Mesothelial cell of epicardium (in vitro differentiated cells): ENCODE measurements at regions not wholly inside any gene's neighbourhood (a gene's known extent, or its start where the extent isn't known, plus 50 kb on each side); places are given as distances from the start of the nearest gene placed in this dataset.

Source experiments
- DNase-seq, 2 experiments: peaks; one replicate each; pipeline ENCODE4 v3.0.0; 2021; ENCODE audit warnings: low spot score in 2 of 2; ENCODE audit not compliant: unreplicated experiment in 2 of 2
- H3K27ac Mint-ChIP-seq: 2 replicates; pipeline ENCODE4 v1.8.0; 2021; ENCODE audit warnings: mixed read lengths
- H3K27me3 Mint-ChIP-seq: 2 replicates; pipeline ENCODE4 v1.8.0; 2021; ENCODE audit warnings: low read depth, mixed read lengths
- H3K36me3 Mint-ChIP-seq: 2 replicates; pipeline ENCODE4 v1.8.0; 2021; ENCODE audit warnings: mixed read lengths
- H3K4me1 Mint-ChIP-seq: 2 replicates; pipeline ENCODE4 v1.8.0; 2021; ENCODE audit warnings: mixed read lengths
- H3K4me3 Mint-ChIP-seq: 2 replicates; pipeline ENCODE4 v1.8.0; 2021; ENCODE audit warnings: mild to moderate bottlenecking, moderate library complexity, mixed read lengths
- H3K9me3 Mint-ChIP-seq: 2 replicates; pipeline ENCODE4 v1.8.0; 2021; ENCODE audit warnings: mixed read lengths
- TF ChIP-seq, protein P1 (sequence below): fragments of 200-600 bp; sonication (generic); IDR thresholded peaks from one replicate; pipeline ENCODE4 v1.5.0; 2021; ENCODE audit warnings: antibody characterized with exemption; ENCODE audit not compliant: unreplicated experiment

DNA sequence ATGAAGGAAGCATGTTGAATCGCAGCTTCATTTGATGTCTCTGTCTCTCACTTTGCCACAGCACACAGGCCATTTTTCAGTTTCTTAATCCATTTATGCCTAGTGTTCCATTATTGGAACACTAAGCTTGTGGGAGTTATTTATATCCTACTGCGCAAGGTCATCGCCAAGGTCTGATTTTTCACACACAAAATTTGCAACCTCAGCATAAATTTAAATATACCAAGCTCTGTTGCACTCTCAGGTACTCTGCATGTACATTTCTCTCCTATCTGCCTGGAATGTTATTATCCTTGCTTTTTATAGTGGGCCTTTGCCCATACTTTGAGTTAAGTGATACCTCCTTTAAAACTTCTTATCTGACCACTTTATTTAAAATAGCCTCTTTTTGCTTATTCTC, 519.2 kb upstream of the TOM1L1 start:
- no peak for DNase-seq
- no peaks in the 10 kb centered on the region for H3K27me3 Mint-ChIP-seq
- TF ChIP-seq, protein P1, sequence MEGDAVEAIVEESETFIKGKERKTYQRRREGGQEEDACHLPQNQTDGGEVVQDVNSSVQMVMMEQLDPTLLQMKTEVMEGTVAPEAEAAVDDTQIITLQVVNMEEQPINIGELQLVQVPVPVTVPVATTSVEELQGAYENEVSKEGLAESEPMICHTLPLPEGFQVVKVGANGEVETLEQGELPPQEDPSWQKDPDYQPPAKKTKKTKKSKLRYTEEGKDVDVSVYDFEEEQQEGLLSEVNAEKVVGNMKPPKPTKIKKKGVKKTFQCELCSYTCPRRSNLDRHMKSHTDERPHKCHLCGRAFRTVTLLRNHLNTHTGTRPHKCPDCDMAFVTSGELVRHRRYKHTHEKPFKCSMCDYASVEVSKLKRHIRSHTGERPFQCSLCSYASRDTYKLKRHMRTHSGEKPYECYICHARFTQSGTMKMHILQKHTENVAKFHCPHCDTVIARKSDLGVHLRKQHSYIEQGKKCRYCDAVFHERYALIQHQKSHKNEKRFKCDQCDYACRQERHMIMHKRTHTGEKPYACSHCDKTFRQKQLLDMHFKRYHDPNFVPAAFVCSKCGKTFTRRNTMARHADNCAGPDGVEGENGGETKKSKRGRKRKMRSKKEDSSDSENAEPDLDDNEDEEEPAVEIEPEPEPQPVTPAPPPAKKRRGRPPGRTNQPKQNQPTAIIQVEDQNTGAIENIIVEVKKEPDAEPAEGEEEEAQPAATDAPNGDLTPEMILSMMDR = no peak
- peaks cover 3% of the 10 kb centered on the region for H3K9me3 Mint-ChIP-seq
- no peaks in the 10 kb centered on the region for H3K36me3 Mint-ChIP-seq
- H3K4me1 Mint-ChIP-seq = no peaks in the 10 kb centered on the region
- H3K4me3 Mint-ChIP-seq = no peak overlapping the region
- no peak overlapping the region for H3K27ac Mint-ChIP-seq

DNA sequence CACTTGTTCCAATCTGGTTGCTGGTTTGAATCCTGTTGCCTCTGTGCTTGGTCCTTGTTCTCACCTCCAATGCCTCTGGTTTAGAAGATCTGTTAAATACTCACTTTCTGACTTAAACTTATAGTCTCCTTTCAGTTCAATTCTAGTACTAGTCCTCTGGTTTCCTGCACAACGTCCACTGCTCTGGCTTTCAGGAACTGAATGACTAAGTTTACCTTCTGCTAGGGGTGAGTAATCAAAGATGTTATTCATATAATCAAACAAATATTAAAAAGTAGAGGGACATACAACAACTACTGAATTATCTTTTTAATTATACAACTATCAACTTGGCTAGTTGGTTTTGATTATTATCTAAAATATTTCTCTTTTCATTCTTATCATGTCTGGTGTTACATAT, 496.4 kb upstream of the TOM1L1 start:
- no peaks in the 10 kb centered on the region for H3K4me1 Mint-ChIP-seq
- no peaks in the 10 kb centered on the region for H3K36me3 Mint-ChIP-seq
- TF ChIP-seq, protein P1 = no peak
- H3K27ac Mint-ChIP-seq = no peak overlapping the region
- DNase-seq = no peak
- H3K9me3 Mint-ChIP-seq = peaks cover 3% of the 10 kb centered on the region
- H3K27me3 Mint-ChIP-seq = no peaks in the 10 kb centered on the region
- H3K4me3 Mint-ChIP-seq = no peak overlapping the region

DNA sequence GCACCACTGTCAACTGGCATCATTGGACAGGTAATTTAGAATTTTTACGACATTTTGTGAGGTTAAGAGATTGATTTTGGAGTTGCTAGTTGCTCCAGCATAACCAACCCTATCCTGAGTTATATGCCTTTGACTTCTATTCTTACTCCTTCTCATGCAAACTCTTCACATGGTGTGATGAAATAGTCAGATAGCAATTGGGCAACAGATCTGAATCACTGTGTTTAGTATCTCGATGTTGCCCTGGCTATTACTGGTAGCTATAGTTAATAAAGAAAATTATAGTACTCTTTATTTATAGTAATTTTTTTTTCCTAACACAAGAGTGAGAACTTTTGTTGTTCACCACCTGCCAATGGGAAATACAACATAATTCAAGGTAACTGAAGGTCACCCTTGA, 494.8 kb upstream of the TOM1L1 start:
- H3K27ac Mint-ChIP-seq = no peak overlapping the region
- no peaks in the 10 kb centered on the region for H3K9me3 Mint-ChIP-seq

DNA sequence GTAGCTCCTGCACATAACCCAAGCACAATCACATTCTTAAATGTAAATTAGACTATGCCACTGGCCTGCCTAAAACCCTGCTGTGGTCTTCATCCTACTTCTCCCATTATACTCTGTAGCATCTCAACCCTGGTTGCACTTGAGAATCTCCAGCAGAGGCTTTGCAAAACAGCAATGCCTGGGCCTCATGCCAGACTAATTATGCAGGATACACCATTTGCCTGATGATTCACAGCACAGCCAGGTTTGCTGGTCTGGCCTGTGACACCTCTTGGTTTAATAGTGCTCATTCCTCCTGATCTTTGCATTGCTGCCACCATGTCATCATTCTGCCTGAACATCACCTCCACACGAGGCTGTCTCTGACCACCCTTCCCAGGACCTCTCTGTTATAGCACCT, 491.9 kb upstream of the TOM1L1 start:
- TF ChIP-seq, protein P1 = no peak
- H3K27ac Mint-ChIP-seq = no peak overlapping the region
- no peaks in the 10 kb centered on the region for H3K27me3 Mint-ChIP-seq
- DNase-seq = no peak
- H3K4me3 Mint-ChIP-seq = no peak overlapping the region
- no peaks in the 10 kb centered on the region for H3K9me3 Mint-ChIP-seq
- no peaks in the 10 kb centered on the region for H3K36me3 Mint-ChIP-seq
- H3K4me1 Mint-ChIP-seq = no peaks in the 10 kb centered on the region

More for the DNA sequence above, 494.8 kb upstream of the TOM1L1 start:
- TF ChIP-seq, protein P1 = no peak
- H3K27me3 Mint-ChIP-seq = no peaks in the 10 kb centered on the region
- no peak for DNase-seq
- no peaks in the 10 kb centered on the region for H3K36me3 Mint-ChIP-seq
- H3K4me3 Mint-ChIP-seq = no peak overlapping the region
- no peaks in the 10 kb centered on the region for H3K4me1 Mint-ChIP-seq

DNA sequence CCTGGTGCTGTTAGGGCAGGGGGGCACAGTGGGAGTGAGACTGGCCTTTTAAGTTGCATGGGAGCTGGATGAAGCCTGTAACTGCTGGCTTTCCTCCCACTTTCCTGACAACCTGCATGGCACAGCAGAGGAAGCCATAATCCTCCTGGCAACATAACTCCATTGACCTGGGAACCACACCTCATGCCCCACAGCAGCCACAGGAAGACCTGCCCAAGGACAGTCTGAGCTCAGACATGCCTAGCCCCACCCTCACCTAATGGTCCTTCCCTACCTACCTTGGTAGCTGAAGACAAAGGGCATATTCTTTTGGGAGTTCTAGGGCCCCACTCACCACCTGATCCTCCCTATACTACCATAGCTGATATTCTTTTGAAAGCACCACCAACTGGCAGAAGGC, 482.2 kb upstream of the TOM1L1 start:
- H3K36me3 Mint-ChIP-seq = no peaks in the 10 kb centered on the region
- H3K27ac Mint-ChIP-seq = no peak overlapping the region
- H3K4me3 Mint-ChIP-seq = no peak overlapping the region
- DNase-seq = no peak
- H3K27me3 Mint-ChIP-seq = no peaks in the 10 kb centered on the region
- peaks cover 52% of the 10 kb centered on the region for H3K9me3 Mint-ChIP-seq
- H3K4me1 Mint-ChIP-seq = no peaks in the 10 kb centered on the region
- TF ChIP-seq, protein P1 = no peak

DNA sequence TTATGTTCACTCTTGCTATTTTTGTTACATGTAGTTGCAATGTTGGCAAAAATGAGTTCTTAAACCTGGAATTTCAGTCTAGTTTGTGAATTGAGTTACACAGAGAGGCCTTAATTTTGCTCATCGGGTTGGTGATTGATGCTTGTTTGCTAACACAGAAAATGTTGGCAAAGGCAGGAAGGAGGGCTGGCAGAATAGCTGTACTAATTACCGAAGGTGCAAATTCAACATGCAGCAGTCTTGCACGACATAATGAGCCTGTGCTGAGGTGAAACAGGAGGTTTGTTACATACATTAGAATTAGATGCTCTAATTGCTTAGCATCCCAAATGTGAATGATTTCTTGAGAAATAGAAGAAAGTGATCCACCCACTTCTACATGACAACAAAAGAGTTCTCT, 475.0 kb upstream of the TOM1L1 start:
- Mint-ChIP-seq H3K4me3 (no peak overlapping the region), H3K36me3 (no peaks in the 10 kb centered on the region)

More for the DNA sequence above, 475.0 kb upstream of the TOM1L1 start:
- no peaks in the 10 kb centered on the region for H3K27me3 Mint-ChIP-seq
- no peak for DNase-seq
- no peak overlapping the region for H3K27ac Mint-ChIP-seq
- H3K9me3 Mint-ChIP-seq = peaks cover 22% of the 10 kb centered on the region
- H3K4me1 Mint-ChIP-seq = peaks cover 2% of the 10 kb centered on the region
- TF ChIP-seq, protein P1 = no peak
